Right atrium auricular region (tissue), 2 donors: ENCODE measurements at regions not wholly inside any gene's neighbourhood (a gene's known extent, or its start where the extent isn't known, plus 50 kb on each side); places are given as distances from the start of the nearest gene placed in this dataset.

Source experiments
- DNase-seq: peaks from one replicate; pipeline ENCODE4 v3.0.0-alpha.2; 2019; ENCODE audit warnings: low spot score
- H3K27ac ChIP-seq, 2 donors: fragments of 200-600 bp; sonication (generic); 1 replicate in 1 of 2; 2 replicates in 1 of 2; pipeline ENCODE4 v1.5.1; 2016 to 2019
- H3K27me3 ChIP-seq, 2 donors: fragments of 200-600 bp; sonication (generic); one replicate each; pipeline versions ENCODE4 v1.5.1 to v1.6.0; 2017 to 2019
- H3K36me3 ChIP-seq: fragments of 200-600 bp; sonication (generic); one replicate; pipeline ENCODE4 v1.5.1; 2016
- H3K4me1 ChIP-seq, 2 donors: fragments of 200-600 bp; sonication (generic); one replicate each; pipeline versions ENCODE4 v1.5.1 to v1.6.0; 2017 to 2019
- H3K4me3 ChIP-seq, 2 donors: fragments of 200-600 bp; sonication (generic); 1 replicate in 1 of 2; 2 replicates in 1 of 2; pipeline ENCODE4 v1.5.1; 2017 to 2019; ENCODE audit warnings: mild to moderate bottlenecking in 1 of 2, moderate library complexity in 1 of 2
- H3K9me3 ChIP-seq, 2 donors: fragments of 200-600 bp; sonication (generic); one replicate each; pipeline ENCODE4 v1.5.1; 2019
- TF ChIP-seq, protein P1 (sequence below), 2 donors: fragments of 200-600 bp; sonication (generic); IDR thresholded peaks; one replicate each; pipeline ENCODE4 v1.5.1; 2019; ENCODE audit warnings: antibody characterized with exemption in 2 of 2

DNA sequence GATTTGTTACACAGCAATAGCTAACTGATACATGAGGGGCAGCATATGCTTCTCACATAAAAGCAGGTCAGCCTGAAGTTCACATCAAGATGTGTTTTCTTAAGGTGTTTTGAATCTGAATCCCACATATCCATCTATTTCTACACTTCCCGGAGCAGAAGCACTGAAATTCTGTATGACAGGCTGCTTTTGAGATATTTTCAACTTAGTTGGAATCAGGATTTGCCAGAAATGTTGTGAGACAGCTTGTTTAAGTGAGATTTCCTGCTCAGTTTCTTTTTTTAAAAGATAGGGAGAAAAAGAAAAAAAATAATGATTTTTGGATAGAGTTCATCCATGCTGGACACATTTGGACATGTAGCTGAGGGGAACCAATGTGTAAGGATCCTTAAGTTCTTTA lies 501.5 kb upstream of the CELF4 start:
- TF ChIP-seq, protein P1, sequence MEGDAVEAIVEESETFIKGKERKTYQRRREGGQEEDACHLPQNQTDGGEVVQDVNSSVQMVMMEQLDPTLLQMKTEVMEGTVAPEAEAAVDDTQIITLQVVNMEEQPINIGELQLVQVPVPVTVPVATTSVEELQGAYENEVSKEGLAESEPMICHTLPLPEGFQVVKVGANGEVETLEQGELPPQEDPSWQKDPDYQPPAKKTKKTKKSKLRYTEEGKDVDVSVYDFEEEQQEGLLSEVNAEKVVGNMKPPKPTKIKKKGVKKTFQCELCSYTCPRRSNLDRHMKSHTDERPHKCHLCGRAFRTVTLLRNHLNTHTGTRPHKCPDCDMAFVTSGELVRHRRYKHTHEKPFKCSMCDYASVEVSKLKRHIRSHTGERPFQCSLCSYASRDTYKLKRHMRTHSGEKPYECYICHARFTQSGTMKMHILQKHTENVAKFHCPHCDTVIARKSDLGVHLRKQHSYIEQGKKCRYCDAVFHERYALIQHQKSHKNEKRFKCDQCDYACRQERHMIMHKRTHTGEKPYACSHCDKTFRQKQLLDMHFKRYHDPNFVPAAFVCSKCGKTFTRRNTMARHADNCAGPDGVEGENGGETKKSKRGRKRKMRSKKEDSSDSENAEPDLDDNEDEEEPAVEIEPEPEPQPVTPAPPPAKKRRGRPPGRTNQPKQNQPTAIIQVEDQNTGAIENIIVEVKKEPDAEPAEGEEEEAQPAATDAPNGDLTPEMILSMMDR (IDR thresholded peaks at IDR 0.05) = no peak
- H3K27me3 ChIP-seq = no peaks in the 10 kb centered on the region

DNA sequence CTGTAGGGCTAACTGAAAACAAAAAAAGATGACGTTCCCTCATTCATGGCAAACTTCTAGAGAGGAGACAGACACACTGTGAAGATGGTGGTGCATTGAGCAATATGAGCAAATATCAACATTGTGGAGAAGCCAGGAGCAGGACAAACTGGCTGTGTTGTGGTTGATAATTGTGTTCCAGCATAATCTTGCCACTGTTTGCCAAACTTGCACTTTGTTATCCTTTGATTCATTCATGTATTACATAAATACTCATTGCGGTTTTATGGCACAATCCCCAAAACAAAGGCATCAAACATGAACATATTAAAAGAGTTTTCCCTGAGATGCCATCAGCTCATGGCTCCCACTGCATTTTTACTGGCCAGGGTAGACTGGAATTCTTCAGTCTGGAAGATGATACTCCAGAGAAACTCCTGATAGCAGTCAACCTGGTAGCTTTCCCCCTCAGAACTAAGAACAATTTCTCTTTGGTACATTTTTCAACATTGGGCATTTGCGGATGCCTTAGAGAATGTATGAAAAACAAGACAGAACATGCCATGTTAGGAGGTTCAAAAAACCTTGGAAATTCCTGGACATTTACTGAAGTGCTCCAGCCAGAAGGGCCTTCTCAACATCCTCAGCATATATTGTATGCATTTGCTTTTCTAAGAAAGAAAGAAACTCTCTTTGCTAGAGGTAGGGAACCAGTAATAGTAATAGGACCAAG lies 487.4 kb upstream of the CELF4 start:
- no peak overlapping the region for H3K27ac ChIP-seq
- no peaks in the 10 kb centered on the region for H3K4me1 ChIP-seq
- H3K36me3 ChIP-seq = no peaks in the 10 kb centered on the region
- no peaks in the 10 kb centered on the region for H3K9me3 ChIP-seq
- no peaks in the 10 kb centered on the region for H3K27me3 ChIP-seq
- no peak for DNase-seq
- no peak overlapping the region for H3K4me3 ChIP-seq
- TF ChIP-seq, protein P1 (IDR thresholded peaks at IDR 0.05) = no peak

More for the DNA sequence above, 501.5 kb upstream of the CELF4 start:
- DNase-seq = no peak
- Histone ChIP-seq H3K9me3 (peaks cover 0 to 5% of the 10 kb centered on the region in 2 donors), H3K36me3 (no peaks in the 10 kb centered on the region), H3K4me3 (no peak overlapping the region), H3K4me1 (no peaks in the 10 kb centered on the region), H3K27ac (no peak overlapping the region)

DNA sequence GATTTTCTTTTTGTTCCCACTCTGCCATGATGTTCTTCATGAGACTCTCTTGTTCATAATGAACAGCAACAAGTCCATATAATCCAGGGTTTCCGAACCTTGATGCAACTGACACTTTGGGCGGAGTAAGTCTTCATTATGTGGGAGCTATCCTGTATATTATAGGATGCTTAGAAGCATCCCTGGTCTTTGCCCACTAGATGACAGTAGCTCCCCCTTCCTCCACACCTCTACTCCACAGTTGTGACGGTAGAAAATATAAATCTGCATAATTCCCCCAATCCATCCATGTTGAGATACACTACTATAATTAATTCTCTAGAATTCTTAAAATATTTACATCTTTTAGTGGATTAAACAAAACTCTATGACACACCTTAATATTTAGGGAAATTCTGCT lies 482.2 kb upstream of the CELF4 start:
- no peaks in the 10 kb centered on the region for H3K9me3 ChIP-seq
- DNase-seq = no peak
- H3K36me3 ChIP-seq = no peaks in the 10 kb centered on the region
- TF ChIP-seq, protein P1 (IDR thresholded peaks at IDR 0.05) = no peak
- H3K4me1 ChIP-seq = no peaks in the 10 kb centered on the region
- no peak overlapping the region for H3K27ac ChIP-seq
- H3K27me3 ChIP-seq = no peaks in the 10 kb centered on the region
- H3K4me3 ChIP-seq = no peak overlapping the region

DNA sequence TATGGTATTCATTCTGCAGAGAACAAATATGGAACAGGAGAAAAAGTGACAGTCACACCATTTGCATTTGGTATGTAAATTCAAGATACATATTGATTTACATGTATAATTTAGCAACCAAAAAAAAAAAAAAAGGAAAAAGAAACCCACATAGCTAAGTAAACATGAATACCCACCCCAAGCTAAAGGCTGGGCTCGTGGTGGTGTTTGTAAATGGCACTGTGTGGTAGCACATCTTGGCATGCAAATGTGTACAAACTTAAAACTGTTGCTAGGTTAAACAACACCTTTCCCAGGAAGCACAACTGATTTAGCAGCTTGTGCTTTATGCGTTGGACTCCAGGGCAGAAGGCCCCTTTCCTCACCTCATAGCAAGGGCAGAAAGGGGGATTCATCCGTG lies 481.1 kb upstream of the CELF4 start:
- no peak for DNase-seq
- TF ChIP-seq, protein P1 (IDR thresholded peaks at IDR 0.05) = no peak
- Histone ChIP-seq H3K9me3 (no peaks in the 10 kb centered on the region), H3K27ac (no peak overlapping the region), H3K4me3 (no peak overlapping the region), H3K27me3 (no peaks in the 10 kb centered on the region), H3K4me1 (no peaks in the 10 kb centered on the region), H3K36me3 (no peaks in the 10 kb centered on the region)

DNA sequence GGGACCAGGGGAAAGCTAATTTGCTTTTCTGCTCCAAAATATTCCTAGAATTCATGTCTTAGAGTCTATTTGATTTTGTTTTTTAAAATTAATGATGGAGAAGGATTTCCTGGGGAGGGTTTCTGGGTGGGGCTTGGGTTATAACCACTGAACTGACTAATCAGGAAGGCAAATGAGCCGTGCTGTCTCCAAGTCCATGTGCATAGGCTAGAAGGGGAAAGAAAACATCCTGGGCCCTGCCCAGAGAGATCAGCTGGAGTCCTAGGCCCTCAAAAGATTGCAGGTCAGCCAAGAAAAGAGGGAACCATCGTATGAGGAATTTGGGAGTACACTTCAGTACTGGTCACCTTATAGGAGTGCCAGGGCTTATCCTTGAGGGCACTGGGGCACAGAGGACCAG lies 480.2 kb upstream of the CELF4 start:
- TF ChIP-seq, protein P1 (IDR thresholded peaks at IDR 0.05) = no peak
- no peaks in the 10 kb centered on the region for H3K4me1 ChIP-seq
- no peaks in the 10 kb centered on the region for H3K36me3 ChIP-seq
- no peak for DNase-seq
- no peak overlapping the region for H3K27ac ChIP-seq
- H3K9me3 ChIP-seq = no peaks in the 10 kb centered on the region
- no peaks in the 10 kb centered on the region for H3K27me3 ChIP-seq
- no peak overlapping the region for H3K4me3 ChIP-seq
